ENCODE measurements at regions not wholly inside any gene's neighbourhood (a gene's known extent, or its start where the extent isn't known, plus 50 kb on each side); places are given as distances from the start of the nearest gene placed in this dataset.

DNA sequence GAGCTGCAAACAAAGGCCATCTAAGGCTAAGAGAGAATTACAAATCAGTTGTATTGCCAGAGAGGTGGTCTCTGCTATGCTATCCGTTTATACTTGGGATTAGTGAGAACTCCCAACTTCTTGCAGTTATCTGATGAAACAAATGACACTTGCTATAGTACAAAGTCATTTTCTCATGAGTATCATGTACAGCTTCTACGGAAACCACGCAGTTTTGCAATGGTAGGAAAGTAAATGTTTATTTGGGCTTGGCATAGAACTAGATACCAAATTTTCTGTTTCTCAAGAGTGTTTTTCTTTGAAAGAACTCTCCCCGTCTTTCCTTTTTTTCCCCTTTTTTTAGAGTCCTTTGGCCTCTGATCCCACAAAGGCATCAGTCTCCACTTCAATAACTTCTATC is 128.2 kb upstream of the ENPEP start:
- TF ChIP-seq EZH2phosphoT487 (IDR thresholded peaks at IDR 0.05; ENCODE audit: low read depth, severe bottlenecking, unreplicated experiment): no peak
- TF ChIP-seq, protein P1, sequence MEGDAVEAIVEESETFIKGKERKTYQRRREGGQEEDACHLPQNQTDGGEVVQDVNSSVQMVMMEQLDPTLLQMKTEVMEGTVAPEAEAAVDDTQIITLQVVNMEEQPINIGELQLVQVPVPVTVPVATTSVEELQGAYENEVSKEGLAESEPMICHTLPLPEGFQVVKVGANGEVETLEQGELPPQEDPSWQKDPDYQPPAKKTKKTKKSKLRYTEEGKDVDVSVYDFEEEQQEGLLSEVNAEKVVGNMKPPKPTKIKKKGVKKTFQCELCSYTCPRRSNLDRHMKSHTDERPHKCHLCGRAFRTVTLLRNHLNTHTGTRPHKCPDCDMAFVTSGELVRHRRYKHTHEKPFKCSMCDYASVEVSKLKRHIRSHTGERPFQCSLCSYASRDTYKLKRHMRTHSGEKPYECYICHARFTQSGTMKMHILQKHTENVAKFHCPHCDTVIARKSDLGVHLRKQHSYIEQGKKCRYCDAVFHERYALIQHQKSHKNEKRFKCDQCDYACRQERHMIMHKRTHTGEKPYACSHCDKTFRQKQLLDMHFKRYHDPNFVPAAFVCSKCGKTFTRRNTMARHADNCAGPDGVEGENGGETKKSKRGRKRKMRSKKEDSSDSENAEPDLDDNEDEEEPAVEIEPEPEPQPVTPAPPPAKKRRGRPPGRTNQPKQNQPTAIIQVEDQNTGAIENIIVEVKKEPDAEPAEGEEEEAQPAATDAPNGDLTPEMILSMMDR (IDR thresholded peaks at IDR 0.05; ENCODE audit: poor library complexity): no peak
- no peak for TF ChIP-seq EZH2 (IDR thresholded peaks at IDR 0.05; ENCODE audit: borderline replicate concordance)
